ENCODE measurements at regions not wholly inside any gene's neighbourhood (a gene's known extent, or its start where the extent isn't known, plus 50 kb on each side); places are given as distances from the start of the nearest gene placed in this dataset.

GRCh38 chr10:62666275-62666674, 138.2 kb upstream of the ADO start:
- Mint-ChIP-seq H3K27ac (no peak overlapping the region), H3K4me1 (peaks cover 8% of the 10 kb centered on the region), H3K4me3 (no peak overlapping the region), H3K27me3 (ENCODE audit: insufficient read depth, low read depth, poor library complexity) (peaks cover 1% of the 10 kb centered on the region), H3K9me3 (peaks cover 15% of the 10 kb centered on the region), H3K36me3 (ENCODE audit: low read depth) (peaks cover 6% of the 10 kb centered on the region)
- Histone ChIP-seq H3K4me2 (no peak overlapping the region), H3K27ac (ENCODE audit: low read depth) (no peak overlapping the region), H3K9me2 (ENCODE audit: insufficient read depth) (peaks cover 5% of the 10 kb centered on the region; the same call in 1 of the 2 replicates), H4K20me1 (replicated peaks; ENCODE audit: insufficient read depth) (no peaks in the 10 kb centered on the region), H3F3A (replicated peaks; ENCODE audit: low read depth) (no peaks in the 10 kb centered on the region), H3K4me1 (ENCODE audit: insufficient read depth) (no peaks in the 10 kb centered on the region; the same call in 1 of the 2 replicates), H3K36me3 (ENCODE audit: insufficient read depth) (no peaks in the 10 kb centered on the region), H3K4me3 (no peak overlapping the region), H2AFZ (no peak overlapping the region), H3K79me2 (replicated peaks; ENCODE audit: insufficient read depth) (no peaks in the 10 kb centered on the region), H3K27me3 (ENCODE audit: insufficient read depth) (no peaks in the 10 kb centered on the region)
- ATAC-seq, result no peak
- no peak for DNase-seq (ENCODE audit: low spot score)
- no peak for TF ChIP-seq ZNF114 (CRISPR knock-in tag; IDR thresholded peaks at IDR 0.05)
- TF ChIP-seq ETS1 (IDR thresholded peaks at IDR 0.05), result no peak
- no peak for TF ChIP-seq STAT1 (IDR thresholded peaks at IDR 0.05; ENCODE audit: unreplicated experiment)
- TF ChIP-seq JUNB (IDR thresholded peaks at IDR 0.05; ENCODE audit: unreplicated experiment), result no peak
- no peak for TF ChIP-seq ZNF331 (CRISPR knock-in tag; IDR thresholded peaks at IDR 0.05; ENCODE audit: low read depth)
- TF ChIP-seq CTCF (conservative IDR thresholded peaks at IDR 0.05; ENCODE audit: low read depth in 2 of 2), result no peak
- TF ChIP-seq ZNF462 (CRISPR knock-in tag; IDR thresholded peaks at IDR 0.05), result no peak
- no peak for TF ChIP-seq NANOG (IDR thresholded peaks at IDR 0.05; ENCODE audit: borderline replicate concordance)
- no peak for TF ChIP-seq EZH2 (IDR thresholded peaks at IDR 0.05; ENCODE audit: low read depth, unreplicated experiment)
- TF ChIP-seq REST (IDR thresholded peaks at IDR 0.05; ENCODE audit: unreplicated experiment), result no peak
- no peak for TF ChIP-seq EZH2phosphoT487 (IDR thresholded peaks at IDR 0.05; ENCODE audit: unreplicated experiment)
- TF ChIP-seq POLR2AphosphoS5 (IDR thresholded peaks at IDR 0.05; ENCODE audit: low read depth), result no peak
- TF ChIP-seq CREB1 (CRISPR knock-in tag; IDR thresholded peaks at IDR 0.05; ENCODE audit: low read depth), result no peak
